ENCODE measurements at regions not wholly inside any gene's neighbourhood (a gene's known extent, or its start where the extent isn't known, plus 50 kb on each side); places are given as distances from the start of the nearest gene placed in this dataset.

GRCh38 chr14:100664231-100664630 lies 62.5 kb upstream of the DLK1 start:
- no TSS peak for BruUV-seq (replicated peaks)
- H4K20me1 ChIP-seq (ENCODE audit: control insufficient read depth, insufficient read depth) = peaks cover 3% of the 10 kb centered on the region; the same call in 1 of the 2 replicates
- H3K4me3 ChIP-seq = no peak overlapping the region
- TF ChIP-seq POLR2A (IDR thresholded peaks at IDR 0.05; ENCODE audit: low read depth, low read length) (no peak), TBL1XR1 (IDR thresholded peaks at IDR 0.05; ENCODE audit: low read depth, low read length) (no peak), EZH2 (IDR thresholded peaks at IDR 0.05; ENCODE audit: borderline replicate concordance, control insufficient read depth, low read depth, low read length) (no peak), LARP7 (IDR thresholded peaks at IDR 0.05) (no peak), ZSCAN29 (IDR thresholded peaks at IDR 0.05) (no peak), NFYB (IDR thresholded peaks at IDR 0.05; ENCODE audit: insufficient read depth, low read depth, low read length) (no peak), PKNOX1 (IDR thresholded peaks at IDR 0.05) (no peak), USF2 (IDR thresholded peaks at IDR 0.05; ENCODE audit: borderline replicate concordance, low read depth, low read length) (no peak), DPF2 (IDR thresholded peaks at IDR 0.05) (no peak), HDAC2 (IDR thresholded peaks at IDR 0.05) (no peak), YY1 (IDR thresholded peaks at IDR 0.05; ENCODE audit: low read depth, low read length) (no peak), MTA3 (IDR thresholded peaks at IDR 0.05; ENCODE audit: borderline replicate concordance, low read length) (no peak), ATF7 (IDR thresholded peaks at IDR 0.05; ENCODE audit: low read depth) (no peak), FOS (IDR thresholded peaks at IDR 0.05; ENCODE audit: borderline replicate concordance, extremely low read depth, insufficient read length) (no peak)
- 53% methylated on average over 5 of the region's 5 CpGs for WGBS (ENCODE audit: insufficient coverage, insufficient replicate concordance, low lambda C conversion rate, missing lambda C conversion rate)
- ChIA-PET SMC1A (ENCODE audit: uncharacterized antibody, unreplicated experiment) (no interaction called here), RAD21 (ENCODE audit: unreplicated experiment) (no interaction called here), CTCF (interaction anchor here (1.6 kb wide), 1 partner anchor 279 kb away, joined by 4 read pairs; no protein-coding TSS in a partner anchor), POLR2A (no interaction called here)
- H3K27me3 ChIP-seq (replicated peaks in 1 of 2; ENCODE audit: control insufficient read depth in 2 of 2, insufficient read depth in 2 of 2, low read length in 1 of 2) = no peaks in the 10 kb centered on the region; a peak in 1 of 4 replicates
- no peak overlapping the region for H3K4me2 ChIP-seq (ENCODE audit: control insufficient read depth, insufficient read depth)
- intact Hi-C loops (cut with micrococcal nuclease; ENCODE audit: unreplicated experiment) = no loop called here
- no peak overlapping the region for H3K27ac ChIP-seq (ENCODE audit: control insufficient read depth, insufficient read depth)
- no peak for ATAC-seq
- DNase-seq (ENCODE audit: low read depth, low spot score) = no peak
- H3K9me3 ChIP-seq (replicated peaks; ENCODE audit: control insufficient read depth, insufficient read depth, low read length) = no peaks in the 10 kb centered on the region
- FAIRE-seq = no peak
- H3K36me3 ChIP-seq (ENCODE audit: control insufficient read depth in 2 of 2, insufficient read depth in 2 of 2, low read length in 1 of 2) = no peaks in the 10 kb centered on the region
- H3K4me1 ChIP-seq (ENCODE audit: control insufficient read depth, insufficient read depth, low read length) = no peaks in the 10 kb centered on the region
- H2AFZ ChIP-seq (ENCODE audit: control insufficient read depth, low read depth, low read length) = no peak overlapping the region
- no peaks in the 10 kb centered on the region for H3K79me2 ChIP-seq (ENCODE audit: control insufficient read depth, insufficient read depth, low read length)
- no peak overlapping the region for H3K9ac ChIP-seq (ENCODE audit: control insufficient read depth, insufficient read depth, low read length)
- in situ Hi-C loops (cut with MboI) = no loop called here
